Sigmoid colon (tissue), 4 donors: ENCODE measurements at regions not wholly inside any gene's neighbourhood (a gene's known extent, or its start where the extent isn't known, plus 50 kb on each side); places are given as distances from the start of the nearest gene placed in this dataset.

Source experiments
- EP300 ChIP-seq, 4 donors: sonication (generic); formaldehyde crosslinking; IDR thresholded peaks; one replicate each; pipeline ENCODE4 v1.6.1; 2017; ENCODE audit warnings: antibody characterized with exemption in 4 of 4
- POLR2A ChIP-seq, 2 donors: fragments of 450-650 bp; IDR thresholded peaks; one replicate each; pipeline ENCODE4 v1.6.1; 2016; ENCODE audit warnings: antibody characterized with exemption in 2 of 2, mild to moderate bottlenecking in 2 of 2, moderate library complexity in 2 of 2
- POLR2AphosphoS5 ChIP-seq, 4 donors: sonication (generic); formaldehyde crosslinking; IDR thresholded peaks; one replicate each; pipeline ENCODE4 v1.6.1; 2017; ENCODE audit warnings: antibody characterized with exemption in 4 of 4
- TF ChIP-seq, protein P1 (sequence below), 4 experiments: fragments of 450-650 bp in 3 of 4; fragments of 200-600 bp in 1 of 4; IDR thresholded peaks; one replicate each; pipeline ENCODE4 v1.5.1; 2016 to 2019; ENCODE audit warnings: antibody characterized with exemption in 4 of 4, mild to moderate bottlenecking in 3 of 4, moderate library complexity in 2 of 4

DNA sequence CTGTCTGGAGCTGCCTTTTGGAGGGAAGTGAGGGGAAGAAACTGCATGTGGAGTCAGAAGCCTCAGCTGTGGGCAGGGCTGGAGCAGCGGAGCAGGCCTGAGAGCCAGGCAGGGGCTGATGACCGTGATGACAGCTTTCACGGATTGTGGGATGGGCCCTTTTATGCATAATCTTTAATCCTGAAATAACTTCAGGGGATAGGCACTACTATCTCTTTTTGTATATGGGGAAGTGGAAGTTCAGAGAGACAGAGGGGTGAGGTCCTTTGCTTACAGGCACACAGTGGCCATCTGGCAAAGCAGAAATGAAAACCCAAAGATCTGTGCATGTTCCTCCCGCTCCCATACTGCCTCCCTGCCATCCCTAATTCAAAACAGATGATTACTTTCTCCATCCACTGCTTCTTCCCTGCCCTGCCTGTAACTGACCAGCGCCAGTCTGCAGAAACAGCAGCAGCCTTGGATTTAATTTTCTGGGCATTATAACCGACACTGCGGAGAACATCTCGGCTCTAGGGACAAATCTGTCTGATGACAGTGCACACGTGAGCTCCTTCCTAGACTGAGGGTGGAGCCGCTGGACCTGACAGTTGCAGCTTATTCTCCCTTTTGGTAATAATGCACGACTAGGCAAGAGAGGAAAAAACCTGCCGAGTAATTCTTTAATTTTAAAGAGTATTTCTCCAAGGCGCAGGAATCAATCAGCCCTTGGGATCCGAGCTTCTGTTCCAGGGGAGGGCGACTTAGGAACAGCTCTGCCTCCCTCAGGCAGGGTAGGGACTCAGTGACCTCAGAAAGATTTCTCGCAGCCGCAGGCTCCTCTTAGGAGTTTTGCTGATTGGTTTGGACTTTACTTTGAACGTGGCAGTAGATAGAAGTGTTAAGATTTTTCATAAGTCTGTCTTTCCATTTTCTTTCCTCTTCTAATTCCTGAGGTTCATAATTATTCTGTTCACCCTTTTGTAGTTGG, 95.4 kb downstream of the UTP18 start:
- TF ChIP-seq, protein P1, sequence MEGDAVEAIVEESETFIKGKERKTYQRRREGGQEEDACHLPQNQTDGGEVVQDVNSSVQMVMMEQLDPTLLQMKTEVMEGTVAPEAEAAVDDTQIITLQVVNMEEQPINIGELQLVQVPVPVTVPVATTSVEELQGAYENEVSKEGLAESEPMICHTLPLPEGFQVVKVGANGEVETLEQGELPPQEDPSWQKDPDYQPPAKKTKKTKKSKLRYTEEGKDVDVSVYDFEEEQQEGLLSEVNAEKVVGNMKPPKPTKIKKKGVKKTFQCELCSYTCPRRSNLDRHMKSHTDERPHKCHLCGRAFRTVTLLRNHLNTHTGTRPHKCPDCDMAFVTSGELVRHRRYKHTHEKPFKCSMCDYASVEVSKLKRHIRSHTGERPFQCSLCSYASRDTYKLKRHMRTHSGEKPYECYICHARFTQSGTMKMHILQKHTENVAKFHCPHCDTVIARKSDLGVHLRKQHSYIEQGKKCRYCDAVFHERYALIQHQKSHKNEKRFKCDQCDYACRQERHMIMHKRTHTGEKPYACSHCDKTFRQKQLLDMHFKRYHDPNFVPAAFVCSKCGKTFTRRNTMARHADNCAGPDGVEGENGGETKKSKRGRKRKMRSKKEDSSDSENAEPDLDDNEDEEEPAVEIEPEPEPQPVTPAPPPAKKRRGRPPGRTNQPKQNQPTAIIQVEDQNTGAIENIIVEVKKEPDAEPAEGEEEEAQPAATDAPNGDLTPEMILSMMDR (IDR thresholded peaks at IDR 0.05) = no peak
- TF ChIP-seq POLR2AphosphoS5 (IDR thresholded peaks at IDR 0.05) (no peak), EP300 (IDR thresholded peaks at IDR 0.05) (no peak), POLR2A (IDR thresholded peaks at IDR 0.05) (no peak)
